BLaER1 treated with 17β-estradiol and CSF1 and Interleukin-3, amounts not matched to agents 10 nM and 100 nM (cell line): ENCODE measurements at regions not wholly inside any gene's neighbourhood (a gene's known extent, or its start where the extent isn't known, plus 50 kb on each side); places are given as distances from the start of the nearest gene placed in this dataset.

Source experiments
- H3K27ac ChIP-seq, 11 experiments: shearing (Covaris generic); formaldehyde crosslinking; 2 replicates each; pipeline ENCODE4 v1.8.1; 2022
- H3K27me3 ChIP-seq, 11 experiments: shearing (Covaris generic); formaldehyde crosslinking; 2 replicates each; pipeline ENCODE4 v1.8.1; 2022
- H3K36me3 ChIP-seq, 11 experiments: shearing (Covaris generic); formaldehyde crosslinking; 2 replicates each; pipeline ENCODE4 v1.8.1; 2022
- H3K4me1 ChIP-seq, 10 experiments: shearing (Covaris generic); formaldehyde crosslinking; 2 replicates each; pipeline ENCODE4 v1.8.1; 2022
- H3K4me2 ChIP-seq, 11 experiments: shearing (Covaris generic); formaldehyde crosslinking; 2 replicates each; pipeline ENCODE4 v1.8.1; 2022
- H3K4me3 ChIP-seq, 10 experiments: shearing (Covaris generic); formaldehyde crosslinking; 2 replicates each; pipeline ENCODE4 v1.8.1; 2022
- H3K9ac ChIP-seq, 11 experiments: shearing (Covaris generic); formaldehyde crosslinking; 2 replicates each; pipeline ENCODE4 v1.8.1; 2022
- H3K9me3 ChIP-seq, 11 experiments: shearing (Covaris generic); formaldehyde crosslinking; replicated peaks in 1 of 11; 2 replicates each; pipeline ENCODE4 v1.8.1; 2022
- H4K20me1 ChIP-seq, 11 experiments: shearing (Covaris generic); formaldehyde crosslinking; 2 replicates each; pipeline ENCODE4 v1.8.1; 2022
- Cebpa-rat ChIP-seq, 11 experiments: shearing (Covaris generic); IDR thresholded peaks; 2 replicates each; pipeline ENCODE4 v1.8.1; 2022

GRCh38 chr12:54126696-54127537, 61.9 kb downstream of the SMUG1 start:
- no peak overlapping the region for H3K27ac ChIP-seq
- peaks cover 0 to 51% (median 19%) of the 10 kb centered on the region in 11 experiments; a peak in 16 of 22 replicates for H4K20me1 ChIP-seq
- H3K4me1 ChIP-seq, result peaks cover 8 to 24% (median 14%) of the 10 kb centered on the region in 10 experiments; a peak in 18 of 20 replicates
- H3K27me3 ChIP-seq, result peaks cover 88 to 100% (median 100%) of the 10 kb centered on the region in 11 experiments
- H3K4me2 ChIP-seq, result peak overlapping the region; percentile 15 to 90 (median 65); a peak in 21 of 22 replicates
- no peak overlapping the region for H3K9ac ChIP-seq
- H3K4me3 ChIP-seq, result peak overlapping the region in 6 of 10 experiments; percentile 6 to 41 (median 28); a peak in 7 of 20 replicates
- no peak for TF ChIP-seq Cebpa-rat (IDR thresholded peaks at IDR 0.05)
- no peaks in the 10 kb centered on the region for H3K36me3 ChIP-seq
- H3K9me3 ChIP-seq, result no peaks in the 10 kb centered on the region

DNA sequence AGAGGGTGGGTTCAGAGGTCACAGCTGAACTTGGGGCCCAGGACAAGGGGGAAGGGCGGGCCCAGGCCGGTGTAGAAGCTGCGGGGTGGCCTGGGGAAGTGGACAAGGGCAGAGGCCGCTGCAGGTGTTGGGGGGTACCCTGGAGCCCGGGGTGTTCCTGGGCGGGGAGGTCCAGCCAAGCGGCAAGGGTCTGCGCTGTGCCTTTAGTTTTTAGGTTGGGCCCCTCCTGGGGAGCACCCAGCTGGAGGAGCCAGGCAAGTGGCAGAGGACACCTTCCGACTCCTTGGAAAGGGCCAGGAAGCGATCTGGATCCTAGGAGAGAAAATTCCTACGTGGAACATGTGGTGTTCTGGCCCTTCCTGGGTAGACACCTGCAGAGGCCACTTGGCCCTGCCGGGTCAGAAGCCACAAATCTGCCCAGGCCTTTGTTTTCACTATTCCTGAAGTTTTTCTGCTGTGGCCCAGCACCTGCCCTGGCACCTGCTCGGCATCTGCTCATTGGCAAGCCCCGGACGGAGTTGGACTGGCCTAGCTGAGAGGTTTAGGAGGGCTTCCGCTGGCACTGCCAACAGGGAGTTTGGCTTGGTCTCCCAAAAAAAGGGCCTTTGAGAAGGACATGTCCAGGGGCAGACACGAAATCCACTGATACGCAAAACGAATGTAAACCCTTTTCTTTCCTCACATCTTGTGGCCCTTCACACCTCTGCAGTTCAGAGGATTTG, 61.1 kb downstream of the SMUG1 start:
- Histone ChIP-seq H3K9me3 (no peaks in the 10 kb centered on the region), H4K20me1 (peaks cover 0 to 52% (median 19%) of the 10 kb centered on the region in 11 experiments; a peak in 16 of 22 replicates), H3K4me3 (peak overlapping the region in 1 of 10 experiments; percentile 41; a peak in 1 of 20 replicates), H3K27ac (no peak overlapping the region), H3K4me2 (peak overlapping the region in 8 of 11 experiments; percentile 15 to 77 (median 62); a peak in 8 of 22 replicates), H3K9ac (no peak overlapping the region), H3K27me3 (peaks cover 88 to 100% (median 100%) of the 10 kb centered on the region in 11 experiments), H3K4me1 (peaks cover 8 to 24% (median 14%) of the 10 kb centered on the region in 10 experiments; a peak in 18 of 20 replicates), H3K36me3 (no peaks in the 10 kb centered on the region)
- no peak for TF ChIP-seq Cebpa-rat (IDR thresholded peaks at IDR 0.05)

DNA sequence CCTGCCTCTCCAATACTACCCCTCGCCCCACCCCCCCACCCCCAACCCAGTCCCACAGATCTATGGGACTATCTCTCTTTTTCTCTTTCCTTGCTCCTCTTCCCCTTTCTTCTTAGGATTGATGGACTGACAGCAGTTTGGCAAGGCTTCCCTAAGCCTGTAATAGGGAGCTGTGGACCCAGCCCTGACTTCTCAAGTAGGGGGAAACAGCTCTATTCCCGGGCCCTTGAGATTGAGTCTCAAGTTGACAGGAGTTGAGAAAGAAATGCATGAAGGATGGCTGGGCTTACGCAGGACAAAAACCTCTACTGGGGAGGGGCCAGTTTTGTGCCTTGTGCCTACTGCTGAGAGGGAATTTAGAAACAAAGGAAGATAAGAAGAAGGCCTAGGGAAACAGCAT, 60.4 kb downstream of the SMUG1 start:
- H3K36me3 ChIP-seq, result no peaks in the 10 kb centered on the region
- H4K20me1 ChIP-seq, result peaks cover 0 to 53% (median 25%) of the 10 kb centered on the region in 11 experiments; a peak in 16 of 22 replicates
- H3K9ac ChIP-seq, result no peak overlapping the region
- H3K27me3 ChIP-seq, result peaks cover 88 to 100% (median 100%) of the 10 kb centered on the region in 11 experiments
- H3K27ac ChIP-seq, result no peak overlapping the region
- no peak overlapping the region for H3K4me3 ChIP-seq
- peaks cover 8 to 24% (median 14%) of the 10 kb centered on the region in 10 experiments; a peak in 18 of 20 replicates for H3K4me1 ChIP-seq
- no peak overlapping the region for H3K4me2 ChIP-seq
- TF ChIP-seq Cebpa-rat (IDR thresholded peaks at IDR 0.05), result no peak
- no peaks in the 10 kb centered on the region for H3K9me3 ChIP-seq

- TF ChIP-seq Cebpa-rat (IDR thresholded peaks at IDR 0.05), result no peak
- Histone ChIP-seq H3K9me3 (no peaks in the 10 kb centered on the region), H3K4me3 (no peak overlapping the region), H3K9ac (no peak overlapping the region), H3K27me3 (peaks cover 90 to 100% (median 100%) of the 10 kb centered on the region in 11 experiments), H3K36me3 (no peaks in the 10 kb centered on the region), H4K20me1 (peaks cover 0 to 61% (median 27%) of the 10 kb centered on the region in 11 experiments; a peak in 16 of 22 replicates), H3K27ac (no peak overlapping the region), H3K4me2 (no peak overlapping the region), H3K4me1 (peaks cover 8 to 18% (median 14%) of the 10 kb centered on the region in 10 experiments; a peak in 18 of 20 replicates)
Measured at GRCh38 chr12:54129028-54129903, 59.5 kb downstream of the SMUG1 start.
